SU-DHL-6 (cell line): ENCODE measurements at regions not wholly inside any gene's neighbourhood (a gene's known extent, or its start where the extent isn't known, plus 50 kb on each side); places are given as distances from the start of the nearest gene placed in this dataset.

ENCODE experiments used
- H2AFZ ChIP-seq: fragments of 200-600 bp; sonication (generic); 2 replicates; pipeline ENCODE4 v1.6.1; 2014; ENCODE audit warnings: low read depth, mild to moderate bottlenecking, moderate library complexity, mixed read lengths, antibody characterized with exemption, low read length; ENCODE audit not compliant: severe bottlenecking
- H3F3A ChIP-seq: fragments of 200-600 bp; shearing (Covaris generic); 2 replicates; pipeline ENCODE4 v1.6.0; 2016; ENCODE audit warnings: antibody characterized with exemption, mild to moderate bottlenecking; ENCODE audit not compliant: insufficient read depth
- H3K27ac ChIP-seq: fragments of 200-600 bp; sonication (generic); 2 replicates; pipeline ENCODE4 v1.5.1; 2016; ENCODE audit warnings: low read depth, mild to moderate bottlenecking, low read length, moderate library complexity, mixed read lengths
- H3K27me3 ChIP-seq: fragments of 200-600 bp; sonication (generic), shearing (Covaris generic); 2 replicates; pipeline ENCODE4 v1.6.0; 2014; ENCODE audit warnings: mild to moderate bottlenecking, low read length
- H3K36me3 ChIP-seq: fragments of 200-600 bp; sonication (generic); 2 replicates; pipeline ENCODE4 v1.6.1; 2014; ENCODE audit warnings: mild to moderate bottlenecking, low read length, mixed read lengths
- H3K4me2 ChIP-seq: fragments of 300-600, 200-600 bp; shearing (Covaris generic), sonication (generic); 2 replicates; pipeline ENCODE4 v1.6.0; 2014; ENCODE audit warnings: low read length, low read depth, mild to moderate bottlenecking; ENCODE audit not compliant: poor library complexity, severe bottlenecking
- H3K4me3 ChIP-seq: fragments of 200-600 bp; sonication (generic); 2 replicates; pipeline ENCODE4 v1.5.1; 2014; ENCODE audit warnings: antibody characterized with exemption, low read length, mild to moderate bottlenecking, mixed read lengths; ENCODE audit not compliant: insufficient read depth, poor library complexity, severe bottlenecking
- H3K79me2 ChIP-seq: fragments of 200-600 bp; sonication (generic); 2 replicates; pipeline ENCODE4 v1.6.1; 2014; ENCODE audit warnings: mild to moderate bottlenecking, low read length, moderate library complexity; ENCODE audit not compliant: insufficient read depth
- H3K9ac ChIP-seq: fragments of 200-600 bp; sonication (generic); 2 replicates; pipeline ENCODE4 v1.7.0; 2014; ENCODE audit warnings: mild to moderate bottlenecking, low read length
- H3K9me2 ChIP-seq: fragments of 200-600 bp; sonication (generic); replicated peaks from 2 replicates; pipeline ENCODE4 v1.6.1; 2014; ENCODE audit warnings: low read length; ENCODE audit not compliant: insufficient read depth
- H3K9me3 ChIP-seq: fragments of 200-600 bp; sonication (generic); 2 replicates; pipeline ENCODE4 v1.6.1; 2014; ENCODE audit warnings: low read length, mixed read lengths; ENCODE audit not compliant: insufficient read depth
- H4K20me1 ChIP-seq: fragments of 200-600 bp; sonication (generic); 2 replicates; pipeline ENCODE4 v1.6.1; 2014; ENCODE audit warnings: low read depth, mild to moderate bottlenecking, antibody characterized with exemption, low read length, moderate library complexity, mixed read lengths
- EZH2phosphoT487 ChIP-seq: fragments of 200-600 bp; sonication (generic), shearing (Covaris generic); conservative IDR thresholded peaks from 2 replicates; pipeline ENCODE4 v1.6.1; 2018; ENCODE audit warnings: mild to moderate bottlenecking, antibody characterized with exemption, low read length, moderate library complexity, mixed read lengths
- TF ChIP-seq, protein P1 (sequence below): fragments of 200-600 bp; sonication (generic); IDR thresholded peaks from one replicate; pipeline ENCODE4 v1.5.1; 2017; ENCODE audit warnings: antibody characterized with exemption, mild to moderate bottlenecking, low read length, moderate library complexity; ENCODE audit not compliant: insufficient read depth, poor library complexity, severe bottlenecking

DNA sequence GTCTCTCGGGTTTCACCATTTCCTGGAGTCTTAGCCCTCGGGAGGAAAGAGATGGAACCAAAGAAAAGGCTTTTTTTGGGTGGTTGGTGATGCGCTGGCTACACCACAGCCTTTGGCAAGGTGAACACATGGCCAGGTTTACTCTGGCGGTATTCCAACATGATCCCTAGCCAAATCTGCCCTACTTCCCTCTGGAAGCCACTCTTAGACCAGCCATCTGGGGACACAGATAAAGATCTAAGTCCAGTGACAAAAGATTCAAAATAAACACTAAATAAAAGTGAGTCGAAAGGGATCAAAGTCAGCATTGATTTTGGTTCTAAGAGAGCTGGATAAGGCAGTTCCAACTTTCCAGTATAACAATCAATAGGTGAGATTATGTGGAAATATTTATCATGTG lies 694.5 kb downstream of the VRK1 start:
- H4K20me1 ChIP-seq: no peaks in the 10 kb centered on the region
- no peak overlapping the region for H3K27ac ChIP-seq
- no peak overlapping the region for H3K9ac ChIP-seq
- H3K4me2 ChIP-seq: no peak overlapping the region
- H3K27me3 ChIP-seq: peaks cover 4% of the 10 kb centered on the region; the same call in 1 of the 2 replicates
- H3K4me3 ChIP-seq: no peak overlapping the region
- no peaks in the 10 kb centered on the region for H3F3A ChIP-seq
- H3K9me3 ChIP-seq: 0 out of 2 replicates have a peak, but pooled peaks cover 4% of the 10 kb centered on the region
- H3K9me2 ChIP-seq: no peaks in the 10 kb centered on the region
- H3K79me2 ChIP-seq: no peaks in the 10 kb centered on the region
- no peaks in the 10 kb centered on the region for H3K36me3 ChIP-seq
- TF ChIP-seq EZH2phosphoT487: no peak
- TF ChIP-seq, protein P1, sequence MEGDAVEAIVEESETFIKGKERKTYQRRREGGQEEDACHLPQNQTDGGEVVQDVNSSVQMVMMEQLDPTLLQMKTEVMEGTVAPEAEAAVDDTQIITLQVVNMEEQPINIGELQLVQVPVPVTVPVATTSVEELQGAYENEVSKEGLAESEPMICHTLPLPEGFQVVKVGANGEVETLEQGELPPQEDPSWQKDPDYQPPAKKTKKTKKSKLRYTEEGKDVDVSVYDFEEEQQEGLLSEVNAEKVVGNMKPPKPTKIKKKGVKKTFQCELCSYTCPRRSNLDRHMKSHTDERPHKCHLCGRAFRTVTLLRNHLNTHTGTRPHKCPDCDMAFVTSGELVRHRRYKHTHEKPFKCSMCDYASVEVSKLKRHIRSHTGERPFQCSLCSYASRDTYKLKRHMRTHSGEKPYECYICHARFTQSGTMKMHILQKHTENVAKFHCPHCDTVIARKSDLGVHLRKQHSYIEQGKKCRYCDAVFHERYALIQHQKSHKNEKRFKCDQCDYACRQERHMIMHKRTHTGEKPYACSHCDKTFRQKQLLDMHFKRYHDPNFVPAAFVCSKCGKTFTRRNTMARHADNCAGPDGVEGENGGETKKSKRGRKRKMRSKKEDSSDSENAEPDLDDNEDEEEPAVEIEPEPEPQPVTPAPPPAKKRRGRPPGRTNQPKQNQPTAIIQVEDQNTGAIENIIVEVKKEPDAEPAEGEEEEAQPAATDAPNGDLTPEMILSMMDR: no peak
- no peak overlapping the region for H2AFZ ChIP-seq

DNA sequence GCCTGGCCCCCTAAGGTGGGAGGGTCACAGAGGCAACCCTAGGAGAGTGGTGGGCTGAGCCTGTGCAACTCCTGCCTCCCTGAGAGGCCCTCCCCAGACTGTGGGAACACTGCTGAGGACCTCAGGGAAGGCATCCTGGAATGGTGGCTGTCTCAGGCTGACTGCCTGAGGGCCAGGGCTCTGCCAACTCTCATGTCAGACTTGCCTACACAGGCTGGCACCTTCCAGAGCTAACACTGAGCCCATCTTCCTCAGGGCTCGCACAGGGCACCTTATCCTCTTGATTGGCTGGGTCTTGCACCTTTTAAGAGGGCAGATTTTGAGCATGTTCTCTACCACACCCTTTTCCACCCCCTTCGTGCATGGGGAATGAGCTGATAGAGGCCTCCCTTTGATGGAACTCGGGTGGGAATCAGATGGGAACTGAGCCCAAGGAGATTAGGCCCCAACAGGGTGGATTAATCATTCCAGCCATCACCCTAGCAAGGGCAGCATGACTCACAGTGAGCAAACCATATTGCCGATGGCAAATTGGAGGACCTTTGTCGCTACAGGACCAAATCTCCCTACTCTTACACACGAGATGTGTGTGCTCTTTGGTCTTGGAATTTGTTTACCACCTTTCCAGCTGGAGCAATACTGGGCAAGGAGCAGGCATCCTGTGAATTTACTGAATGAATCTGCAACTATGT lies 702.8 kb downstream of the VRK1 start:
- no peaks in the 10 kb centered on the region for H3K36me3 ChIP-seq
- H3K9me2 ChIP-seq: no peaks in the 10 kb centered on the region
- H3K79me2 ChIP-seq: no peaks in the 10 kb centered on the region
- H3K9me3 ChIP-seq: no peaks in the 10 kb centered on the region
- H2AFZ ChIP-seq: no peak overlapping the region
- no peak overlapping the region for H3K27ac ChIP-seq
- TF ChIP-seq, protein P1: no peak
- TF ChIP-seq EZH2phosphoT487: no peak
- no peak overlapping the region for H3K4me2 ChIP-seq
- H3K9ac ChIP-seq: no peak overlapping the region
- no peaks in the 10 kb centered on the region for H3K27me3 ChIP-seq
- H3F3A ChIP-seq: no peaks in the 10 kb centered on the region
- no peaks in the 10 kb centered on the region for H4K20me1 ChIP-seq
- H3K4me3 ChIP-seq: no peak overlapping the region

DNA sequence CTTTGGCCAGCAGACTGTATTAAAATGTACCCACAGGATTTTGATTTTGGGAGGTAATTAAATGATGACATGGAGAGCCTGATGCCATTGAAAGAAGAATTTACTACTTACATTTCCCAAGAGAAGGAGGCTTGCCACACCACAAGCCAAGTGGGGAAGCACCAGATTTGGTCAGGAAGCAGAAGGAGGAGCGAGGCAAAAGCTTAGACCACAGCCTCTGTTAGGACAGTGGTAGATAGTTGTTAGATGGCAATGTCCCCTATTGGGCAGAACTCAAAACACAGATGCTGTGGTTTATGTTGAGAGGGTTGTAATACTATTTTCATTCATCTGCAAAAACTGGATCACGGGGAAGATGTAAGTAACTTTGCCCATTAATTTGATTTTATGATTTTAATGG lies 709.4 kb downstream of the VRK1 start:
- H3K27me3 ChIP-seq: no peaks in the 10 kb centered on the region
- H3K9ac ChIP-seq: no peak overlapping the region
- H3K9me3 ChIP-seq: no peaks in the 10 kb centered on the region
- no peak overlapping the region for H3K4me3 ChIP-seq
- H2AFZ ChIP-seq: no peak overlapping the region
- no peaks in the 10 kb centered on the region for H4K20me1 ChIP-seq
- H3K36me3 ChIP-seq: no peaks in the 10 kb centered on the region
- H3K27ac ChIP-seq: no peak overlapping the region
- no peak overlapping the region for H3K4me2 ChIP-seq
- H3F3A ChIP-seq: no peaks in the 10 kb centered on the region
- no peaks in the 10 kb centered on the region for H3K79me2 ChIP-seq
- TF ChIP-seq, protein P1: no peak
- no peak for TF ChIP-seq EZH2phosphoT487
- no peaks in the 10 kb centered on the region for H3K9me2 ChIP-seq
